Fibroblast of skin of left quadriceps (primary cell): ENCODE measurements at regions not wholly inside any gene's neighbourhood (a gene's known extent, or its start where the extent isn't known, plus 50 kb on each side); places are given as distances from the start of the nearest gene placed in this dataset.

Source experiments
- DNase-seq, 2 experiments: peaks; one replicate each; pipeline ENCODE4 v3.0.0-alpha.2; 2013; ENCODE audit warnings: low read depth in 2 of 2

DNA sequence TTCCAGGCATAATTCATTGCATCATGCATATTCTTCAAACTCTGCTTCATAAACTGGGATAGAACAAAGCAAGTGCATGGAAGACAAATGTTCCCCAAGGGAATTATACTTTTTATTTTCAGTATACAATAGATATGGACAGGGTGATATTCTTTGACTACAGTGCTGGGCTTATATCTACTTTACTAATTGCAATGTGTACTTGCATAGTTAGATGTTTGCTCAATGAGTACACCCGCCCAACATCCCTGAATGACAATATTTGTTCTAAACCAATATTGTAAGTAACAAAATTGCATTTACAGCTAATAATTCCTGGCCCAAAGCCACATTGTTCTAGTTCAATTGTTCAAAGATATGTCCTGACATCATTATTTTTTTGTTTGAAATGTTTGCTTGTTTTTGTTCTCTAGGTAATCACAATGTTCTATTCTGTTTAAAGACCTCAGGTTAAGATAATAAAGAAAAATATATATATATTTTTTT, 171.4 kb downstream of the PTN start:
- DNase-seq: no peak

DNA sequence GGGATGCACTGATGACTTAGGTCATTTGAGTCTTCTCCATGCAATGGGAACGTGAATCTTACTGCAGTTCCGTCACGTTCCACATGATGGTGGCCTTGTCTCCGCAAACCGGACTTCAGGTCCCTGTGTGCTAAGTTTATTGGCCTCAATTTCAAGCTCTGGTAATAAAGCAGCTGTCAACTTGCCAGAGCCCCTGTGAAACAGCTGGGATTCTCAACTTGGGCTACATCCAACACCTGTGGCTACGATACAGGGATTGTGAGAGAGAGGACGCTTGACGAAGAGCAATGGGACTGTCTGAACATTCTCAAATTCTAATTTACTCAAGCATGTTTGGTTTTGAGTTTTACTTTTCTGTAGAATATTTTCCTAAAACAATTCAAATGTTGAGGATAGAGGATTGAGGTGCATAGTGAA, 174.2 kb downstream of the PTN start:
- peak; percentile 61 to 64 for DNase-seq

DNA sequence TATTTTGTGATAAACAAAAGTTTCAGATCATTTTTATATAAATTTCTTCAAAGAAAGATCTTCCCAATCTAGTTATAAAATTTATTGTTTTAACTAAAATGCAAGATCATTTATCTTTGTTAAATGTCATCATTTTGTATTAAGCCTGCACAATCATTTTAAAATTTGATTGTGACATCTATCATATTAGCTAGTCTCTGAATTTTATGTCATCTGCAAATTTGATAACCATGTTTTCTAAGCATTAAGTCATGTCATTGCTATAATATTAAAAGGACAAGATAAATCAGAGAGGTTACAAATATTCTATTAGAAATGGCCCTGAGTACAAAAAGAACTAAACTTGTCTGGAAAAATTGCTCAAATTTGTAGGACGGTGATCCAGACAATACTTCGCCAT, 175.9 kb downstream of the PTN start:
- no peak for DNase-seq

DNA sequence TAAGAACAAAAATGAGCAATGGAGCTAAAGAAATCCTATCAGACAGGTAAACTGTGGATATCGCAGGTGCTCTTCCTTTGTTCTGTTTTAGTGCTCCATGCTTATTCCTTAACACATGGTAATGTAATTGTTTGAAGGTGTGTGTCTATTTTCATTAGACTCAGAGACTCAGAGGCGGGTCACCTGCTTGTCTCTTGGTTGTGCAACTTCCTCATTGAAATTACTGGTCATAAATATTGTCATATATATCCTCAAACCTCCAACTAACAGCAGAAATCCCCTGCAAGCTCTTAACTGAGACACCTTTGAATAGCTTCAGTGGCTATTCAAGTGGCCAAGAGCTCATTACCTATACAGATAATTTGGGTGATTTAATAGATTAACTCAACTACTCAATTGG, 177.2 kb downstream of the PTN start:
- DNase-seq: no peak

DNA sequence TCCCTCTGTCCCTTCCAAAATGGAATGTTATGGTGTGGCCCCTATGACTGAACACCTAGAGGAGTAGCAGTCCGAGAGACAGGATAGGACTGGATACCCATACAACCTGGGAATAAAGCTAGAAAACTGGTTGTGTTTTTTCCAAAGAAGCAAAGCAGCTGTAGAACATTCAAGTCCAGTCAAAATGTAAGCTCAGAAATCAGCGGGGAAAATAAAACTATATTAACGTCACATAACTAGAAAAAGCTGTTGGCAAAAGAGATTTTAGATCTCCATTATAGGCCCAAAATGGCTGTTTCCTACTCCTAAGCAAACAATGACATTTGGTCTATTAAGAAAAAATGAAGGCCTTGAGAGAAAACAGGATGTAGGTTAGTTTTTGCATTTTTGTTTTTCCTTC, 177.7 kb downstream of the PTN start:
- DNase-seq: no peak

DNA sequence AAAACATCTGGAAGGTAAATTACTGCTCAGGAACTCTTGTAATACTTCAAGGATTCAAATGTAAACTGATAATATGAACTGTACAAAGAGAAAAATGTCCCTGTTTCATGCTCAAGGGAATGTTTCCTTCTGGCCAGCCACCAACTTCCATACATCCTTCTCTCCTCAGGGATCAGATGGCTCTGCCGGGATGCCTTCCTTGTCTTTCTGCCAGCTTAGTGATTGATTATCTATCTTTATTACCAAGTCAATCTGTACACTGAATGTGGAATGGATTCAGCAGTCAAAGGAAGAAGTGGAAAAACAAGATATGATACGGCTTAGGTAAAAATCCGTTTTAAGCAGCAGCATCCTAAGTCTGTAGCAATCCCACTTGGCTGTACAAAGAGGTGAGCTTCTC, 178.3 kb downstream of the PTN start:
- no peak for DNase-seq

DNA sequence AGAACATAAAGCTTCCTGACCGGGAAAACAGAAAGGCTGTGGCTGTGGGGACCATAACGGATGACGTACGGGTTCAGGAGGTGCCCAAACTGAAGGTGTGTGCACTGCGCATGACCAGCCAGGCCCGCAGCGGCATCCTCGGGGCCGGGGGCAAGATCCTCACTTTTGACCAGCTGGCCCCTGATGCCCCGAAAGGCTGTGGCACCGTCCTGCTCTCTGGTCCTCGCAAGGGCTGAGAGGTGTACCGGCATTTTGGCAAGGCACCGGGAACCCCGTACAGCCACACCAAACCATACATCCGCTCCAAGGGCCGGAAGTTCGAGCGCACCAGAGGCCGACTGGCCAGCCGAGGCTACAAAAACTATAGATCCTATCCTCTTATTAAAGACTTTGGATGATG, 179.3 kb downstream of the PTN start:
- no peak for DNase-seq

DNA sequence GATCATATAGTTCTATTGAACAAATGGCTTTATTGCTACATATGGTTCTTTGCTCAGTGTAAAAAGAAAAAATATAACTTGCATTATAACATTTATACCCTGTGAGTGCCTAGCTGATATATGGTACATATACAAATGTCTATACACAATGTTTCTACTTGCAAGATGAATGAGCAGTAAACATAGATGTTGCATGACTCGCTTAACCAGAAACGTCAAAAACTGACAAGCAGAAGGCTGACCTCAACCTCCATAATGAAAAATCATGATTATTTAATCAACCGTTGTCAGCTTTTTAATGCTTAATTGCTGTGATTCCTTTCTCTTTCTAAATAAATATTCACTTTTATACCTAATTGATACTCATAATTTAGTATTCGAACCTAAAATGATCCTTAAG, 183.3 kb downstream of the PTN start:
- no peak for DNase-seq

DNA sequence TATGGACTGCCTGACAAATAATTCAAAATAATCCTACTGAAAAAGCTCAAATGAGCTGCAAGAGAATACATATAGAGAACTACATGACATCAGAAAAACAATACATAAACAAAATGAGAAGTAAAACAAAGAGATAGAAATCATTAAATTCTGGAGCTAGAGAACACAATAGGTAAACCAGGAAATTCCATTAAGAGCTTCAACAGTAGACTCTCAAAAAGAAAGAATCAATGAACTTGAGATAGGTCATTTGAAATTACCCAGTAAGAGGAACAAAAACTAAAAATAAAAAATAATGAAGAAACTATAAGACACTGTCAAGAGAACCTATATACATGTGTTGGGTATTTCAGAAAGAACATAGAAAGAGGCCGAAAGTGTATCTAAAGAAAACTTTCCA, 186.3 kb downstream of the PTN start:
- no peak for DNase-seq

DNA sequence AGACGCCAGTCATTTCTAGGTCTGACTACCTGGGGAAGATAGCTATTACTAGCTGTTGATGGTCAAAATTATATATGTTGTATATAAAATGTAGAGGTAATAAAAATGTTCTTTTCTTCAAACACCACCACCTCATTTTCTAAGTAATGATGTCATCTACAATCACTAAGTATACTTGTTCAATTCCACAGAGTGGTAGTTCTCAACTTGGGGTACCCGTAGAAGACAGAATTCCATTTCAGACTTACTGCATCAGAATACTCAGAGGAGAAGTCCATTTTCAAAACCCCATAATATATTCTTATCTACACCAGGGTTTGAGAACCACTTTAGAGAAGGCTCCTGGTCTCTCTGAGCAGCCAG, 191.9 kb downstream of the PTN start:
- no peak for DNase-seq

DNA sequence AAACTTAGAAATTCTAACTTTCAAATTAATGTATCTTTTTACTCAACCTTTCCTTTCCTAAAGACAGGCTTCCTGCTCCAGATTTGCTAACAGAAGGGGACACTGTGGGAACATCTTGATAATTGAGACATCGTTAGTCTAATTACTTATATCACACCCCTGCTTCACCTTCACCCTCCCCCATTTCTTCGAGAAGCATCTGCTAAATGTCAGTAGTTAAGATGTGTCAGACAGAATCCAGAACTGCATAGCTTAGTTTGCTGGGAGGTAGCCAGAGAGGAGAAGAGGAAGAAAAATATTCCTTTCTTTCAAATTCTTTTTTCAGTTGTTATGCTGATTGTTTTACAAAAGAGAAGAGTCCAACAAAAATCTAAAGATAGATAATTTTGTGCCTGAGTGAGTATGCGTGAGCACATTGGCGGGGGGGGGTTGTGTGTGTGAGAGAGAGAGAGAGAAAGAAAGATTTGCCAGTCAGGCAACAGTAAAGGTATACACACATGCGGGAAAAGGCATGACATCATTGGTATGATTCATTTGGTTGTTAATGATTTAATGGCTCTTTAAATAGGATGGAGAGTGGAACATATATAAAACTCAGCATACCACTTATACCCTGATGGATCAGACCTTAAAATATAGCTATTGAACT, 192.4 kb downstream of the PTN start:
- peak in 1 of 2 experiments; percentile 39 for DNase-seq

DNA sequence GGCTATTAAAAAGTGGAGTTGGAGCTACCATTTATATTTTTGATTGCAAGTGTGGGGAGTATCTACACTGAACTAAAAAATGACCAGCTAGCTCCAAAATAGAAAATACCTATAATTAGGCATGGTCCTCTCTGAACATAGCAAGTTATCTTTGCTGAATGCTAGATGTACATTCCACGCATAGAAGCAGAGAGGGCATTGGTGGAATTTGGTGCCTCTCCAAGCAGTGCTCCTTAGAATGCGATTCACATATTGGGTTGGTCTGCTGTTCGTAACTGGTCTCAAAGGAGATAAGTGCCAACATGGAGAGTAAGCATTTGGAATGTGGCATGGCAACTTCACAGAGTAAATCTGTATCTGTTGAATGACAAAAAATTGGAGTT, 196.2 kb downstream of the PTN start:
- DNase-seq: no peak

DNA sequence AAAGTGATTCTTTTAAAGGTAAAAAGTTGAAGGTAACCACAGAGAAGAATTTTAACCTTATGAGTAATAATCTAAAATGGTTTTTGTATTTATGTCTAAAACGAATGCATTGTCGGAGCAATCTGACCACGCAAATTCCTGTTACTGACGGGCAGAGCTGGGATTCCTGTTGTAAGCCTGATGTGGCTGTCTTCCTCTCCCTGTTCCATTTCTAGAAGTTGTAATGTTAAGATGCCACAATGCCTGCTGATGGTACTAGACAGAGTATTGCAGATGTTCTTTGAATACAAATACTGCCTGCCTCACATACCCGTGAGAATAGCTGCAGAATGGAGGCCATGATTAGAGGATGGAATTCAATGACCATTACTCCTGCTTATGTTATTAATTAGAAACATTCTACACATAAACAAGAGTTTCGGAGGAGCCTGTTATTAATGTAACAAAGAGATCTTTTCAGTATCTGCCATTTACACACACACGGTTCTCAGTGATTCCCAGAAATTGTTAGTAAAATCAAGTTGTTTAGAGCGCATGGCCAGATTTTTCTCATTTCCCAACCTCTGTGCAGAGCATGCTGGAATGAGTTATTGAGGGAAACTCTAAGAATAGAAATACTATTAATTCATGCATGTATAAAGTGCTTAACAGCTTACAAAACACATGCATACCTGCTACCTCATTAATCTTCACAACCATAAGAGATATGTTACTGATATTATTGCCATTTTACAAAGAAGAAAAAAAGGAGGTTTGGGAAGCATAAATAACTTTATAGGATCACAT, 196.8 kb downstream of the PTN start:
- DNase-seq: peak; percentile 78 to 84

DNA sequence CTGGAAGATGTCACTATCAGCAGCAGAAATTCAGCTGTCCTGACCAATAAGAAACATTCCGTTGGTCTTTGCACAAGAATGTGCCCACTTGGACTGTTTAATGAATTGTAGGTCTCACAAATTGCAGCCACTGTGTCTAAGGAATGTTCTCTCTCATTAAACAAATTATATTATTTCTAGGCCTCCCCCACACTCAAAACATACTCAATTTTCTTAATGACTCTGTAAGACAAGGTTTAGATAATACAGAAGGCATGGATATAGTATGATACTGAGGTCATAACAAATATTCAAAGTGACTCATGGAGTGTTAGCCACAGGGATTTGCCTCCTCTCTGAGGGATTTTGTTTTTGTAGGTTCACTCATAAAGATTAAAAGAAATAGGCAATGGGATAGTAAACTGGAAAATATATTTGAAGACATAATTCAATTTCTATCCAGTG, 197.5 kb downstream of the PTN start:
- peak; percentile 81 to 82 for DNase-seq

DNA sequence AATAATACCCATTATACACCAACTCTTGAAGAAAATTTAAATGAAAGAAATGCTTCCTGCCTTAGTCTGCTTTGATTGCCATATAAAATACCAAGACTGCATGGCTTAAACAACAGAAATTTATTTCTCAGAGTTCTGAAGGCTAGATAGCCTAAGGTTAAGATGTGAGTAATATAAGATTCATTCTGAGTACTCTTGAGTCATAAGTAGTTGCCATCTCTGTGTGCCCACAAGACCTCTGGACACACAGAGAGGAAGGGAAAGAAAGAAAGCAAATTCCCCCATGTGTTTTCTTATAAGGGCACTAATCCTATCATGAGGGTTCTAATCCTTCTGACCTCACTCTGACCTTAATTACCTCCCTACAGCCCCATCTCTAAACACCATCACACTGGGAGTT, 201.2 kb downstream of the PTN start:
- DNase-seq: no peak

DNA sequence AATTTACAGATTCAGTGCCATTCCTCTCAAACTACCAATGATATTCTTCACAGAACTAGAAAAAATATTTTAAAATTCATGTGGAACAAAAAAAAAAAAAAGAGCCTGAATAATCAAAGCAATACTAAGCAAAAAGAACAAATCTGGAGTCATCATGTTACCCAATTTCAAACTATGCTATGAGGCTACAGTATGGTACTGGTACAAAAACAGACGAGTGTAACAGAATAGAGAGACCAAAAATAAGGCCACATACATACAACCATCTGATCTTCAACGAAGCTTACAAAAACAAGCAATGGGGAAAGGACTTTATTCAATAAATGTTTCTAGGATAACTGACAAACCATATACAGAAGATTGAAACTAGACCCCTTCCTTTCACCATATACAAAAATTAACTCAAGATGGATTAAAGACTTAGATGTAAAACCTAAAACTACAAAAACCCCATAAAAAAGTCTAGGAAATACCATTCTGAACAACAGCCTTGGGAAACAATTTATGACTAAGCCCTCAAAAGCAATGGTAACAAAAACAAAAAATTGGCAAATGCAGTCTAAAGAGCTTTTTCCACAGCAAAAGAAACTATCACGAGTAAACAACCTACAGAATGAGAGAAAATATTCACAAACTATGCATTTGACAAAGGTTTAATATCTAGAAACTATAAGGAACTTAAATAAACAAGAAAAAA, 207.7 kb downstream of the PTN start:
- DNase-seq: no peak

DNA sequence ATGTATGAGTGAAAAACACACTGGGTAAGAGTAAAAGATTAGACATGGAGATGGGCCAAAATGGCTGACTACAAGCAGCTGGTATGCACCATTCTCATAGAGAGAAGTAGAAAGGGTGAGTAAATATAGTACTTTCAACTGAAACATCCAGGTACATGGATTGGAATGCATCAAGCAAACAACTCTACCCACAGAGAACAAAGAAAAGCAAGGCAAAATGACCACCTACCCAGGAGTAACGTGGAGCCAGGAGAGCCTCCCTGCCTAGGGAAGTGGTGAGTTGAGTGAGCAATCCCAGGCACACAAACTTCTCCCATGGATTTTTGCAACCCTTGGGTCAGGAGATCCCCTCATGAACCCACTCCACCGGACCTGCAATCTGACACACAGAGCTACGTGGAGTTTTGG, 212.8 kb downstream of the PTN start:
- no peak for DNase-seq

DNA sequence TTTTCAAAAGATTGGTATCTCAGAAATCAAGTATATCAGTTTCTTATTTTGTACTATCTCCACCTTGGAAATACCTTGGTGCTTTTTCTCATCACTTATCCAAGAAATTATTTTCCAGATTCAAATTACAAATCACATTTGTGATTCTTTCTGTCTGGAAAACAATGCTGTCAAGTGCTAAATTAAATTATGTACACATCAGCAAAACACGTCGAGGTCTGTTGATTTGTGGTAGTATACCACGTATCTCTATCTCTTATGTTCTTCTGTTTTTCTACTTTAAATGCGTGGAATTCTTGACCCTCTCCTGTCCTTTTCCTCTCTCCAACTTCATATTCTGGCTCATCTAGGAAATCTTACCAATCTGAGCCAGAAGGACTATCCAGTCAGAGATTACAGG, 214.5 kb downstream of the PTN start:
- no peak for DNase-seq

DNA sequence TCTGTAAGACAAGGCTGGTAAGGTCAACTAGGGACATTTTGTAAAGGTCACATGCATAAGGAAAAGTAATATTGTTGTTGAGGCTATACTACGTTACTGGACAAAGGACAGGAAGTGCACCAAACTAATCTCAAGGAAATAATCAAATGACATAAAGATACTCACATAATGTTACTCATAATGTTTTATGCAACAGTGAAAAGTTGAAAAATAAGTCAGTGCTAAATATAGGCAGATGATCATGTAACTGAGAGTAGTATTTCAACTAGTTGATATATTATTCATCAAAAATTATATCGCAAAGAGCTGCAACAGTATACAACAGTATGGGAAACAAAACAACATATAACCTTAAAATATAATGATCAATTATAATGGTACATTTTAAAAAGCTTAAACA, 215.7 kb downstream of the PTN start:
- no peak for DNase-seq

DNA sequence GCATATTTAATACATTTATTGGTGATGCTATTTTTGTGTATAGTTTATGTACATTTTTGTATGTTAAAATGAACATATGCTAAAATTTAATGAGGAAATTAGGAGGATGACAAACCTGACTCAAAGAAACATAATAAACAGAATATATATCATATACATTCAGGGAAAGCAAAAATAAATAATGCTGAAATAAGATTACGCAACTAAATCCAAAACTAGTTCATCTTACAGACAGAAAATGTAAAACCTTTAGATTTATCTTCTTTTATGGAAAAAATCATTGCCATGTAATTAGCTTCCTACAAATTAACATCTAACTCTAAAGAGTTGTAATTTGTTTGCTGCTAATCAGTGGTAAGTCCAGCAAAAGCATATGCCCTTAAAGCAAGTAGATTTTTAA, 216.5 kb downstream of the PTN start:
- no peak for DNase-seq

DNA sequence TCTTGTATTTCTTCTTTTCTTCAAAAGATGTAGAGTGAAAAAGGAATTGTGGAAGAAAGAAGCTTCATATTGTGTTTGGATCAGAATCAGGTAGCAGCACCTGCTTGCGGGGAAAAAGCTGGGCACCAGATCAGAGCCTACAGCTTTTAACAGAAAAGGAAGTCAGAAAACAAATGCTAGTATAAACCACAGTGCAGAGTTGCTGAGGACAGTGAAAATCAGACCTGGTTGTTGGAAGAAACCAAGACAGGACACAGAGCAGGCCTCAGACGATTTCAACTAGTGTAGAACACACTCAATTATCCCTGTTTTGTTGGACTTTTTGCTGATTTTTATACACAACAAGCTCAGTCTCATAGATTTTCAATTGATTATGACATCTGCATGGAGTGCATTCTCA, 221.4 kb downstream of the PTN start:
- no peak for DNase-seq

DNA sequence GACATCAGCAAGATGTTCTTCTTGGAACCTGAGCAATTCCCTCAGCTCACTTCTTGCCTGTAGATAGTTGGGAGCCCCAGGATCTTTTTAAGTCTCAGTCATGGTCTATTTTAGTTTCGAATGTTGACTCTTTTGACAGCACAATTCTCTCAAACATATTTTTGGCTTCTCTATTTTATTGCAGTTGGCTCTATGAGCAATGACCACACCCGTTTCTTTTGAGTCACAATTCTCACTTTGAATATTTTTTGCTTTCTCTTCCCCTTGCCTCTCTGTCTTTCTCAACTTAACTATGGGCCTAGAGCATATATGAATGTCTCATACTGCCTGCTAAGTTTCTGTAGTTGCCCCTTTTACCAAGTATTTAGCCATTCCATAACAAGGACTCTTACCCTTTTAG, 222.8 kb downstream of the PTN start:
- DNase-seq: no peak

DNA sequence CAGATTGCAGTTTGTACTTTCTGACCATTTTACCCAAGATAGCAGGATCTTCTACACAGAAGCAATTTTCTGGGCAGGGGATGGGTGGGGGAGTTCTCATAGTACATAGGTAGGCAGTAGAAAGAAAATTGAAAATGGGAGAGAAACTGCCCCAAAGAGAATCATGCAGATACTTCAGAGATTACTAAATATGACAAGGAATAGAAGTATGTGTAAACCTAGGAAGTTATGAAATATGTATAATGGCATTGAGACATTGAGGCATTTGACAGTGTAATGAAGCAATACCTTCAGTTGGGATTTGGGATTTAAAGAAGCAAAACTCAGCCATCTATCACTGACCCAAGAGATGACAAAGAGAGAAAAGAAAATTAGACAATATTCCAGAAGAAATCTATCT, 233.0 kb downstream of the PTN start:
- no peak for DNase-seq
